Ishikawa (cell line): ENCODE measurements at regions not wholly inside any gene's neighbourhood (a gene's known extent, or its start where the extent isn't known, plus 50 kb on each side); places are given as distances from the start of the nearest gene placed in this dataset.

Experiments
- CEBPB ChIP-seq: IDR thresholded peaks from 2 replicates; pipeline ENCODE4 v1.6.1; 2012
- CREB1 ChIP-seq: IDR thresholded peaks from 2 replicates; pipeline ENCODE4 v1.6.1; 2012; ENCODE audit warnings: low read depth
- EGR1 ChIP-seq: IDR thresholded peaks from 2 replicates; pipeline ENCODE4 v1.6.1; 2012
- EP300 ChIP-seq: IDR thresholded peaks from 2 replicates; pipeline ENCODE4 v1.6.1; 2012; ENCODE audit warnings: borderline replicate concordance
- FOXM1 ChIP-seq: IDR thresholded peaks from 2 replicates; pipeline ENCODE4 v1.6.1; 2012; ENCODE audit warnings: low read depth, borderline replicate concordance
- MAX ChIP-seq: IDR thresholded peaks from 2 replicates; pipeline ENCODE4 v1.6.1; 2012
- NFIC ChIP-seq: IDR thresholded peaks from 2 replicates; pipeline ENCODE4 v1.6.1; 2012
- RAD21 ChIP-seq: IDR thresholded peaks from 2 replicates; pipeline ENCODE4 v1.6.1; 2012; ENCODE audit warnings: low read depth
- REST ChIP-seq: IDR thresholded peaks from 2 replicates; pipeline ENCODE4 v1.6.1; 2012; ENCODE audit warnings: low read depth, mild to moderate bottlenecking
- TAF1 ChIP-seq: IDR thresholded peaks from 2 replicates; pipeline ENCODE4 v1.6.1; 2012; ENCODE audit warnings: low read depth, mild to moderate bottlenecking
- TCF12 ChIP-seq: IDR thresholded peaks from 2 replicates; pipeline ENCODE4 v1.6.1; 2012; ENCODE audit warnings: low read depth
- TEAD4 ChIP-seq: IDR thresholded peaks from 2 replicates; pipeline ENCODE4 v1.6.1; 2012
- USF1 ChIP-seq: IDR thresholded peaks from 2 replicates; pipeline ENCODE4 v1.6.1; 2012
- YY1 ChIP-seq: IDR thresholded peaks from 2 replicates; pipeline ENCODE4 v1.6.1; 2012; ENCODE audit warnings: low read depth
- ZBTB7A ChIP-seq: IDR thresholded peaks from 2 replicates; pipeline ENCODE4 v1.6.1; 2012; ENCODE audit warnings: low read depth

GRCh38 chr5:165859251-165859650 is 2353.8 kb downstream of the MAT2B start:
- TF ChIP-seq TAF1 (no peak), MAX (no peak), CREB1 (no peak), RAD21 (no peak), TCF12 (no peak), ZBTB7A (no peak), TEAD4 (no peak), USF1 (no peak), EGR1 (no peak), EP300 (no peak), FOXM1 (no peak), REST (no peak), NFIC (no peak), YY1 (no peak), CEBPB (no peak)

- TF ChIP-seq TEAD4, result no peak
- no peak for TF ChIP-seq CEBPB
Measured at GRCh38 chr5:165863239-165863638, 2357.8 kb downstream of the MAT2B start.

- TF ChIP-seq TEAD4 (no peak), NFIC (no peak), YY1 (no peak), TAF1 (no peak), CEBPB (no peak), EGR1 (no peak), MAX (no peak), FOXM1 (no peak)
Measured at GRCh38 chr5:165871291-165871690, 2365.9 kb downstream of the MAT2B start.

GRCh38 chr5:165874851-165875250 is 2369.4 kb downstream of the MAT2B start:
- TF ChIP-seq MAX, result no peak
- no peak for TF ChIP-seq ZBTB7A
- no peak for TF ChIP-seq CREB1
- TF ChIP-seq REST, result no peak
- no peak for TF ChIP-seq YY1
- no peak for TF ChIP-seq TCF12
- TF ChIP-seq EGR1, result no peak
- no peak for TF ChIP-seq FOXM1
- no peak for TF ChIP-seq CEBPB
- TF ChIP-seq EP300, result no peak
- no peak for TF ChIP-seq NFIC
- TF ChIP-seq USF1, result no peak
- no peak for TF ChIP-seq TAF1
- TF ChIP-seq TEAD4, result no peak
- no peak for TF ChIP-seq RAD21

- TF ChIP-seq MAX (no peak), CEBPB (no peak), EP300 (no peak), CREB1 (no peak), TCF12 (no peak), TEAD4 (no peak), TAF1 (no peak), ZBTB7A (no peak), EGR1 (no peak), YY1 (no peak), NFIC (no peak), RAD21 (no peak), FOXM1 (no peak), REST (no peak), USF1 (no peak)
Measured at GRCh38 chr5:165876538-165876937, 2371.1 kb downstream of the MAT2B start.
